Loucy (cell line): ENCODE measurements at regions not wholly inside any gene's neighbourhood (a gene's known extent, or its start where the extent isn't known, plus 50 kb on each side); places are given as distances from the start of the nearest gene placed in this dataset.

Source experiments
- H2AFZ ChIP-seq: fragments of 200-600 bp; sonication (generic); 2 replicates; pipeline ENCODE4 v1.6.0; 2016; ENCODE audit warnings: antibody characterized with exemption, mild to moderate bottlenecking, low read length, moderate library complexity
- H3F3A ChIP-seq: fragments of 200-600 bp; 2 replicates; pipeline ENCODE4 v1.6.0; 2016; ENCODE audit warnings: antibody characterized with exemption, low read depth, mild to moderate bottlenecking
- H3K27me3 ChIP-seq: fragments of 200-600 bp; sonication (generic); 2 replicates; pipeline ENCODE4 v1.6.1; 2014; ENCODE audit warnings: low read length, mild to moderate bottlenecking; ENCODE audit not compliant: insufficient read depth, poor library complexity, severe bottlenecking
- H3K36me3 ChIP-seq: fragments of 200-600 bp; sonication (generic); 2 replicates; pipeline ENCODE4 v1.6.1; 2016; ENCODE audit warnings: low read length; ENCODE audit not compliant: insufficient read depth
- H3K4me1 ChIP-seq: fragments of 200-600 bp; sonication (generic); 2 replicates; pipeline ENCODE4 v1.5.1; 2014; ENCODE audit warnings: low read length, mild to moderate bottlenecking; ENCODE audit not compliant: insufficient read depth, poor library complexity, severe bottlenecking
- H3K4me2 ChIP-seq: fragments of 200-600 bp; sonication (generic); 2 replicates; pipeline ENCODE4 v1.6.0; 2014; ENCODE audit warnings: antibody characterized with exemption, low read length, low read depth, mild to moderate bottlenecking; ENCODE audit not compliant: poor library complexity, severe bottlenecking
- H3K4me3 ChIP-seq: fragments of 200-600 bp; sonication (generic); 2 replicates; pipeline ENCODE4 v1.5.1; 2014; ENCODE audit warnings: low read length, mild to moderate bottlenecking, mixed read lengths; ENCODE audit not compliant: poor library complexity, severe bottlenecking
- H3K79me2 ChIP-seq: fragments of 200-600 bp; sonication (generic); 2 replicates; pipeline ENCODE4 v1.6.1; 2014; ENCODE audit warnings: low read length; ENCODE audit not compliant: insufficient read depth
- H3K9ac ChIP-seq: fragments of 200-600 bp; sonication (generic); 2 replicates; pipeline ENCODE4 v1.6.0; 2014; ENCODE audit warnings: mild to moderate bottlenecking, low read depth, low read length, moderate library complexity; ENCODE audit not compliant: poor library complexity, severe bottlenecking
- H3K9me2 ChIP-seq: fragments of 200-600 bp; sonication (generic); replicated peaks from 2 replicates; pipeline ENCODE4 v1.6.1; 2016; ENCODE audit warnings: low read depth, low read length, mixed read lengths
- H3K9me3 ChIP-seq: fragments of 200-600 bp; sonication (generic); 2 replicates; pipeline ENCODE4 v1.6.1; 2014; ENCODE audit warnings: mild to moderate bottlenecking, antibody characterized with exemption, low read length, low read depth; ENCODE audit not compliant: insufficient read depth
- H4K20me1 ChIP-seq: fragments of 200-600 bp; sonication (generic); 2 replicates; pipeline ENCODE4 v1.6.0; 2014; ENCODE audit warnings: antibody characterized with exemption, low read length, mild to moderate bottlenecking; ENCODE audit not compliant: insufficient read depth, poor library complexity, severe bottlenecking
- EZH2phosphoT487 ChIP-seq: fragments of 200-600 bp; IDR thresholded peaks from 2 replicates; pipeline ENCODE4 v1.6.1; 2018; ENCODE audit warnings: antibody characterized with exemption, mild to moderate bottlenecking, moderate library complexity, borderline replicate concordance
- TF ChIP-seq, protein P1 (sequence below): fragments of 200-600 bp; sonication (generic); conservative IDR thresholded peaks from 2 replicates; pipeline ENCODE4 v1.5.1; 2014; ENCODE audit warnings: mild to moderate bottlenecking, antibody characterized with exemption, low read length

GRCh38 chr1:82858031-82858430, 1057.3 kb downstream of the ADGRL2 start:
- H3K9ac ChIP-seq = no peak overlapping the region
- H3K27me3 ChIP-seq = no peaks in the 10 kb centered on the region
- H4K20me1 ChIP-seq = no peaks in the 10 kb centered on the region
- H3K9me3 ChIP-seq = no peaks in the 10 kb centered on the region
- no peaks in the 10 kb centered on the region for H3F3A ChIP-seq
- H3K9me2 ChIP-seq = no peaks in the 10 kb centered on the region
- H3K4me3 ChIP-seq = no peak overlapping the region
- TF ChIP-seq EZH2phosphoT487 = no peak
- TF ChIP-seq, protein P1, sequence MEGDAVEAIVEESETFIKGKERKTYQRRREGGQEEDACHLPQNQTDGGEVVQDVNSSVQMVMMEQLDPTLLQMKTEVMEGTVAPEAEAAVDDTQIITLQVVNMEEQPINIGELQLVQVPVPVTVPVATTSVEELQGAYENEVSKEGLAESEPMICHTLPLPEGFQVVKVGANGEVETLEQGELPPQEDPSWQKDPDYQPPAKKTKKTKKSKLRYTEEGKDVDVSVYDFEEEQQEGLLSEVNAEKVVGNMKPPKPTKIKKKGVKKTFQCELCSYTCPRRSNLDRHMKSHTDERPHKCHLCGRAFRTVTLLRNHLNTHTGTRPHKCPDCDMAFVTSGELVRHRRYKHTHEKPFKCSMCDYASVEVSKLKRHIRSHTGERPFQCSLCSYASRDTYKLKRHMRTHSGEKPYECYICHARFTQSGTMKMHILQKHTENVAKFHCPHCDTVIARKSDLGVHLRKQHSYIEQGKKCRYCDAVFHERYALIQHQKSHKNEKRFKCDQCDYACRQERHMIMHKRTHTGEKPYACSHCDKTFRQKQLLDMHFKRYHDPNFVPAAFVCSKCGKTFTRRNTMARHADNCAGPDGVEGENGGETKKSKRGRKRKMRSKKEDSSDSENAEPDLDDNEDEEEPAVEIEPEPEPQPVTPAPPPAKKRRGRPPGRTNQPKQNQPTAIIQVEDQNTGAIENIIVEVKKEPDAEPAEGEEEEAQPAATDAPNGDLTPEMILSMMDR = no peak
- H3K79me2 ChIP-seq = no peaks in the 10 kb centered on the region
- no peak overlapping the region for H2AFZ ChIP-seq
- H3K4me1 ChIP-seq = no peaks in the 10 kb centered on the region
- H3K36me3 ChIP-seq = no peaks in the 10 kb centered on the region
- H3K4me2 ChIP-seq = no peak overlapping the region

- no peaks in the 10 kb centered on the region for H3K4me1 ChIP-seq
- H2AFZ ChIP-seq = no peak overlapping the region
- TF ChIP-seq, protein P1 = no peak
- TF ChIP-seq EZH2phosphoT487 = no peak
- H3K9me3 ChIP-seq = no peaks in the 10 kb centered on the region
- H3K4me3 ChIP-seq = no peak overlapping the region
- H3F3A ChIP-seq = no peaks in the 10 kb centered on the region
- H4K20me1 ChIP-seq = no peaks in the 10 kb centered on the region
- H3K27me3 ChIP-seq = no peaks in the 10 kb centered on the region
- no peak overlapping the region for H3K4me2 ChIP-seq
- H3K36me3 ChIP-seq = no peaks in the 10 kb centered on the region
- no peak overlapping the region for H3K9ac ChIP-seq
- no peaks in the 10 kb centered on the region for H3K9me2 ChIP-seq
- H3K79me2 ChIP-seq = no peaks in the 10 kb centered on the region
Observed at GRCh38 chr1:82849460-82849859, 1048.7 kb downstream of the ADGRL2 start.

GRCh38 chr1:82848043-82848442, 1047.3 kb downstream of the ADGRL2 start:
- no peak overlapping the region for H3K4me2 ChIP-seq
- no peaks in the 10 kb centered on the region for H3K9me2 ChIP-seq
- TF ChIP-seq, protein P1 = no peak
- no peak for TF ChIP-seq EZH2phosphoT487
- no peaks in the 10 kb centered on the region for H3K79me2 ChIP-seq
- H4K20me1 ChIP-seq = no peaks in the 10 kb centered on the region
- H3F3A ChIP-seq = no peaks in the 10 kb centered on the region
- no peaks in the 10 kb centered on the region for H3K27me3 ChIP-seq
- no peaks in the 10 kb centered on the region for H3K9me3 ChIP-seq
- H3K36me3 ChIP-seq = no peaks in the 10 kb centered on the region
- H2AFZ ChIP-seq = no peak overlapping the region
- H3K4me1 ChIP-seq = no peaks in the 10 kb centered on the region
- H3K9ac ChIP-seq = no peak overlapping the region
- H3K4me3 ChIP-seq = no peak overlapping the region
